GM23338 (cell line): ENCODE measurements at regions not wholly inside any gene's neighbourhood (a gene's known extent, or its start where the extent isn't known, plus 50 kb on each side); places are given as distances from the start of the nearest gene placed in this dataset.

Experiments used
- CREB1 ChIP-seq: fragments of 250-450 bp; sonication (Bioruptor Pico); IDR thresholded peaks from 2 replicates; pipeline ENCODE4 v1.5.0; 2020; ENCODE audit warnings: low read depth, mild to moderate bottlenecking, moderate library complexity
- EZH2 ChIP-seq: fragments of 200-600 bp; sonication (generic); IDR thresholded peaks from one replicate; pipeline ENCODE4 v1.8.0; 2017; ENCODE audit warnings: antibody characterized with exemption, mild to moderate bottlenecking, low read depth; ENCODE audit not compliant: unreplicated experiment
- EZH2phosphoT487 ChIP-seq: fragments of 200-600 bp; sonication (generic); IDR thresholded peaks from one replicate; pipeline ENCODE4 v1.8.1; 2018; ENCODE audit warnings: antibody characterized with exemption; ENCODE audit not compliant: unreplicated experiment
- JUNB ChIP-seq: IDR thresholded peaks from one replicate; pipeline ENCODE4 v1.6.1; 2016; ENCODE audit warnings: antibody characterized with exemption; ENCODE audit not compliant: unreplicated experiment
- NANOG ChIP-seq: IDR thresholded peaks from 2 replicates; pipeline ENCODE4 v1.6.1; 2016; ENCODE audit warnings: antibody characterized with exemption, borderline replicate concordance
- POLR2AphosphoS5 ChIP-seq: IDR thresholded peaks from 2 replicates; pipeline ENCODE4 v1.6.1; 2016; ENCODE audit warnings: antibody characterized with exemption, low read depth
- STAT1 ChIP-seq: IDR thresholded peaks from one replicate; pipeline ENCODE4 v1.6.1; 2016; ENCODE audit warnings: antibody characterized with exemption; ENCODE audit not compliant: unreplicated experiment
- ZNF114 ChIP-seq: fragments of 250-450 bp; sonication (Bioruptor Pico); IDR thresholded peaks from 2 replicates; pipeline ENCODE4 v1.5.0; 2020; ENCODE audit warnings: mild to moderate bottlenecking, moderate library complexity
- ZNF331 ChIP-seq: fragments of 250-450 bp; sonication (Bioruptor Pico); IDR thresholded peaks from 2 replicates; pipeline ENCODE4 v1.5.0; 2020; ENCODE audit warnings: low read depth, mild to moderate bottlenecking, moderate library complexity
- TF ChIP-seq, protein P1 (sequence below), 2 experiments: fragments of 200-600 bp in 1 of 2; sonication (generic) in 1 of 2; conservative IDR thresholded peaks; 2 replicates each; pipeline versions ENCODE4 v1.5.1 to v1.6.1; 2016 to 2017; ENCODE audit warnings: antibody characterized with exemption in 2 of 2, low read depth in 2 of 2, mild to moderate bottlenecking in 2 of 2, moderate library complexity in 1 of 2
- TF ChIP-seq, protein P2 (sequence below): IDR thresholded peaks from one replicate; pipeline ENCODE4 v1.6.1; 2018; ENCODE audit warnings: antibody characterized with exemption; ENCODE audit not compliant: unreplicated experiment
- TF ChIP-seq, protein P3 (sequence below): IDR thresholded peaks from 2 replicates; pipeline ENCODE4 v1.6.1; 2016; ENCODE audit warnings: antibody characterized with exemption
- TF ChIP-seq, protein P4 (sequence below): fragments of 250-450 bp; sonication (Bioruptor Pico); IDR thresholded peaks from 2 replicates; pipeline ENCODE4 v1.5.0; 2020; ENCODE audit warnings: mild to moderate bottlenecking, moderate library complexity

DNA sequence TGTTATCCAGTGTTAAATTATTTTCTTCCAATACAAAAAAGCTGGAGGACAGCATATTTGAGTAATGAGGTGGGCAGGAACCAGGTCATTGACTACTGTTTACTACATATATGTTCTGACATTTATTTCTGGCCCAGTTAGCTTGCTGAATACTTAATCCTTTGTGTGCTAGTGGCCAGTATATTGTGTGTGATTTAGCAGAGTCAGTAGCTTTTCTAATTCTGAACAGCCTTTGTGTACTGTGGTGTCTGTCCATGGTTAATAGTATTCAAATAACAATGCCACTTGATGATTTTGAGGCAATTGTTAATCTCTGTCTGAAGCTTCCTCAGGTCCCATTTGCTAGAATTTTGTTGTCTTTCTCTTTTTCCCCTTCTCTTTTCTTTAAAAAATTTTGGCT lies 286.5 kb upstream of the E2F7 start:
- TF ChIP-seq POLR2AphosphoS5: no peak
- TF ChIP-seq EZH2: no peak
- TF ChIP-seq, protein P1, sequence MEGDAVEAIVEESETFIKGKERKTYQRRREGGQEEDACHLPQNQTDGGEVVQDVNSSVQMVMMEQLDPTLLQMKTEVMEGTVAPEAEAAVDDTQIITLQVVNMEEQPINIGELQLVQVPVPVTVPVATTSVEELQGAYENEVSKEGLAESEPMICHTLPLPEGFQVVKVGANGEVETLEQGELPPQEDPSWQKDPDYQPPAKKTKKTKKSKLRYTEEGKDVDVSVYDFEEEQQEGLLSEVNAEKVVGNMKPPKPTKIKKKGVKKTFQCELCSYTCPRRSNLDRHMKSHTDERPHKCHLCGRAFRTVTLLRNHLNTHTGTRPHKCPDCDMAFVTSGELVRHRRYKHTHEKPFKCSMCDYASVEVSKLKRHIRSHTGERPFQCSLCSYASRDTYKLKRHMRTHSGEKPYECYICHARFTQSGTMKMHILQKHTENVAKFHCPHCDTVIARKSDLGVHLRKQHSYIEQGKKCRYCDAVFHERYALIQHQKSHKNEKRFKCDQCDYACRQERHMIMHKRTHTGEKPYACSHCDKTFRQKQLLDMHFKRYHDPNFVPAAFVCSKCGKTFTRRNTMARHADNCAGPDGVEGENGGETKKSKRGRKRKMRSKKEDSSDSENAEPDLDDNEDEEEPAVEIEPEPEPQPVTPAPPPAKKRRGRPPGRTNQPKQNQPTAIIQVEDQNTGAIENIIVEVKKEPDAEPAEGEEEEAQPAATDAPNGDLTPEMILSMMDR (conservative IDR thresholded peaks at IDR 0.05; ENCODE audit: low read depth in 2 of 2): no peak
- TF ChIP-seq, protein P2, sequence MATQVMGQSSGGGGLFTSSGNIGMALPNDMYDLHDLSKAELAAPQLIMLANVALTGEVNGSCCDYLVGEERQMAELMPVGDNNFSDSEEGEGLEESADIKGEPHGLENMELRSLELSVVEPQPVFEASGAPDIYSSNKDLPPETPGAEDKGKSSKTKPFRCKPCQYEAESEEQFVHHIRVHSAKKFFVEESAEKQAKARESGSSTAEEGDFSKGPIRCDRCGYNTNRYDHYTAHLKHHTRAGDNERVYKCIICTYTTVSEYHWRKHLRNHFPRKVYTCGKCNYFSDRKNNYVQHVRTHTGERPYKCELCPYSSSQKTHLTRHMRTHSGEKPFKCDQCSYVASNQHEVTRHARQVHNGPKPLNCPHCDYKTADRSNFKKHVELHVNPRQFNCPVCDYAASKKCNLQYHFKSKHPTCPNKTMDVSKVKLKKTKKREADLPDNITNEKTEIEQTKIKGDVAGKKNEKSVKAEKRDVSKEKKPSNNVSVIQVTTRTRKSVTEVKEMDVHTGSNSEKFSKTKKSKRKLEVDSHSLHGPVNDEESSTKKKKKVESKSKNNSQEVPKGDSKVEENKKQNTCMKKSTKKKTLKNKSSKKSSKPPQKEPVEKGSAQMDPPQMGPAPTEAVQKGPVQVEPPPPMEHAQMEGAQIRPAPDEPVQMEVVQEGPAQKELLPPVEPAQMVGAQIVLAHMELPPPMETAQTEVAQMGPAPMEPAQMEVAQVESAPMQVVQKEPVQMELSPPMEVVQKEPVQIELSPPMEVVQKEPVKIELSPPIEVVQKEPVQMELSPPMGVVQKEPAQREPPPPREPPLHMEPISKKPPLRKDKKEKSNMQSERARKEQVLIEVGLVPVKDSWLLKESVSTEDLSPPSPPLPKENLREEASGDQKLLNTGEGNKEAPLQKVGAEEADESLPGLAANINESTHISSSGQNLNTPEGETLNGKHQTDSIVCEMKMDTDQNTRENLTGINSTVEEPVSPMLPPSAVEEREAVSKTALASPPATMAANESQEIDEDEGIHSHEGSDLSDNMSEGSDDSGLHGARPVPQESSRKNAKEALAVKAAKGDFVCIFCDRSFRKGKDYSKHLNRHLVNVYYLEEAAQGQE: no peak
- TF ChIP-seq CREB1: no peak
- no peak for TF ChIP-seq JUNB
- no peak for TF ChIP-seq NANOG
- TF ChIP-seq EZH2phosphoT487: no peak
- TF ChIP-seq, protein P3, sequence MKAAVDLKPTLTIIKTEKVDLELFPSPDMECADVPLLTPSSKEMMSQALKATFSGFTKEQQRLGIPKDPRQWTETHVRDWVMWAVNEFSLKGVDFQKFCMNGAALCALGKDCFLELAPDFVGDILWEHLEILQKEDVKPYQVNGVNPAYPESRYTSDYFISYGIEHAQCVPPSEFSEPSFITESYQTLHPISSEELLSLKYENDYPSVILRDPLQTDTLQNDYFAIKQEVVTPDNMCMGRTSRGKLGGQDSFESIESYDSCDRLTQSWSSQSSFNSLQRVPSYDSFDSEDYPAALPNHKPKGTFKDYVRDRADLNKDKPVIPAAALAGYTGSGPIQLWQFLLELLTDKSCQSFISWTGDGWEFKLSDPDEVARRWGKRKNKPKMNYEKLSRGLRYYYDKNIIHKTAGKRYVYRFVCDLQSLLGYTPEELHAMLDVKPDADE: no peak
- TF ChIP-seq ZNF331 (CRISPR knock-in tag): no peak
- TF ChIP-seq, protein P4, sequence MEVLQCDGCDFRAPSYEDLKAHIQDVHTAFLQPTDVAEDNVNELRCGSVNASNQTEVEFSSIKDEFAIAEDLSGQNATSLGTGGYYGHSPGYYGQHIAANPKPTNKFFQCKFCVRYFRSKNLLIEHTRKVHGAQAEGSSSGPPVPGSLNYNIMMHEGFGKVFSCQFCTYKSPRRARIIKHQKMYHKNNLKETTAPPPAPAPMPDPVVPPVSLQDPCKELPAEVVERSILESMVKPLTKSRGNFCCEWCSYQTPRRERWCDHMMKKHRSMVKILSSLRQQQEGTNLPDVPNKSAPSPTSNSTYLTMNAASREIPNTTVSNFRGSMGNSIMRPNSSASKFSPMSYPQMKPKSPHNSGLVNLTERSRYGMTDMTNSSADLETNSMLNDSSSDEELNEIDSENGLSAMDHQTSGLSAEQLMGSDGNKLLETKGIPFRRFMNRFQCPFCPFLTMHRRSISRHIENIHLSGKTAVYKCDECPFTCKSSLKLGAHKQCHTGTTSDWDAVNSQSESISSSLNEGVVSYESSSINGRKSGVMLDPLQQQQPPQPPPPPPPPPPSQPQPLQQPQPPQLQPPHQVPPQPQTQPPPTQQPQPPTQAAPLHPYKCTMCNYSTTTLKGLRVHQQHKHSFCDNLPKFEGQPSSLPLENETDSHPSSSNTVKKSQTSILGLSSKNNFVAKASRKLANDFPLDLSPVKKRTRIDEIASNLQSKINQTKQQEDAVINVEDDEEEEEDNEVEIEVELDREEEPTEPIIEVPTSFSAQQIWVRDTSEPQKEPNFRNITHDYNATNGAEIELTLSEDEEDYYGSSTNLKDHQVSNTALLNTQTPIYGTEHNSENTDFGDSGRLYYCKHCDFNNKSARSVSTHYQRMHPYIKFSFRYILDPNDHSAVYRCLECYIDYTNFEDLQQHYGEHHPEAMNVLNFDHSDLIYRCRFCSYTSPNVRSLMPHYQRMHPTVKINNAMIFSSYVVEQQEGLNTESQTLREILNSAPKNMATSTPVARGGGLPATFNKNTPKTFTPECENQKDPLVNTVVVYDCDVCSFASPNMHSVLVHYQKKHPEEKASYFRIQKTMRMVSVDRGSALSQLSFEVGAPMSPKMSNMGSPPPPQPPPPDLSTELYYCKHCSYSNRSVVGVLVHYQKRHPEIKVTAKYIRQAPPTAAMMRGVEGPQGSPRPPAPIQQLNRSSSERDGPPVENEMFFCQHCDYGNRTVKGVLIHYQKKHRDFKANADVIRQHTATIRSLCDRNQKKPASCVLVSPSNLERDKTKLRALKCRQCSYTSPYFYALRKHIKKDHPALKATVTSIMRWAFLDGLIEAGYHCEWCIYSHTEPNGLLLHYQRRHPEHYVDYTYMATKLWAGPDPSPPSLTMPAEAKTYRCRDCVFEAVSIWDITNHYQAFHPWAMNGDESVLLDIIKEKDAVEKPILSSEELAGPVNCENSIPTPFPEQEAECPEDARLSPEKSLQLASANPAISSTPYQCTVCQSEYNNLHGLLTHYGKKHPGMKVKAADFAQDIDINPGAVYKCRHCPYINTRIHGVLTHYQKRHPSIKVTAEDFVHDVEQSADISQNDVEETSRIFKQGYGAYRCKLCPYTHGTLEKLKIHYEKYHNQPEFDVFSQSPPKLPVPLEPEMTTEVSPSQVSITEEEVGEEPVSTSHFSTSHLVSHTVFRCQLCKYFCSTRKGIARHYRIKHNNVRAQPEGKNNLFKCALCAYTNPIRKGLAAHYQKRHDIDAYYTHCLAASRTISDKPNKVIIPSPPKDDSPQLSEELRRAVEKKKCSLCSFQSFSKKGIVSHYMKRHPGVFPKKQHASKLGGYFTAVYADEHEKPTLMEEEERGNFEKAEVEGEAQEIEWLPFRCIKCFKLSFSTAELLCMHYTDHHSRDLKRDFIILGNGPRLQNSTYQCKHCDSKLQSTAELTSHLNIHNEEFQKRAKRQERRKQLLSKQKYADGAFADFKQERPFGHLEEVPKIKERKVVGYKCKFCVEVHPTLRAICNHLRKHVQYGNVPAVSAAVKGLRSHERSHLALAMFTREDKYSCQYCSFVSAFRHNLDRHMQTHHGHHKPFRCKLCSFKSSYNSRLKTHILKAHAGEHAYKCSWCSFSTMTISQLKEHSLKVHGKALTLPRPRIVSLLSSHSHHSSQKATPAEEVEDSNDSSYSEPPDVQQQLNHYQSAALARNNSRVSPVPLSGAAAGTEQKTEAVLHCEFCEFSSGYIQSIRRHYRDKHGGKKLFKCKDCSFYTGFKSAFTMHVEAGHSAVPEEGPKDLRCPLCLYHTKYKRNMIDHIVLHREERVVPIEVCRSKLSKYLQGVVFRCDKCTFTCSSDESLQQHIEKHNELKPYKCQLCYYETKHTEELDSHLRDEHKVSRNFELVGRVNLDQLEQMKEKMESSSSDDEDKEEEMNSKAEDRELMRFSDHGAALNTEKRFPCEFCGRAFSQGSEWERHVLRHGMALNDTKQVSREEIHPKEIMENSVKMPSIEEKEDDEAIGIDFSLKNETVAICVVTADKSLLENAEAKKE (CRISPR knock-in tag): no peak
- TF ChIP-seq STAT1: no peak
- no peak for TF ChIP-seq ZNF114
